MV-4-11 (cell line): ENCODE measurements at regions not wholly inside any gene's neighbourhood (a gene's known extent, or its start where the extent isn't known, plus 50 kb on each side); places are given as distances from the start of the nearest gene placed in this dataset.

Experiments used
- DNase-seq: peaks from one replicate; lab custom pipeline; 2025; lab: John Stamatoyannopoulos, UW

- no peak for DNase-seq
Observed at GRCh38 chr12:40557980-40558379, 134.3 kb upstream of the CNTN1 start.

GRCh38 chr12:40559865-40560264 is 132.4 kb upstream of the CNTN1 start:
- no peak for DNase-seq

GRCh38 chr12:40560848-40561247 is 131.4 kb upstream of the CNTN1 start:
- DNase-seq: no peak

GRCh38 chr12:40561395-40561966 is 130.8 kb upstream of the CNTN1 start:
- DNase-seq: no peak

GRCh38 chr12:40565029-40565633 is 127.1 kb upstream of the CNTN1 start:
- DNase-seq: no peak

GRCh38 chr12:40566271-40566670 is 126.0 kb upstream of the CNTN1 start:
- DNase-seq: no peak

- no peak for DNase-seq
Observed at GRCh38 chr12:40569626-40570179, 122.5 kb upstream of the CNTN1 start.

GRCh38 chr12:40573024-40573423 is 119.2 kb upstream of the CNTN1 start:
- DNase-seq: no peak

- DNase-seq: no peak
Observed at GRCh38 chr12:40575987-40576386, 116.3 kb upstream of the CNTN1 start.

GRCh38 chr12:40577834-40578233 is 114.4 kb upstream of the CNTN1 start:
- no peak for DNase-seq

GRCh38 chr12:40579687-40580086 is 112.6 kb upstream of the CNTN1 start:
- DNase-seq: no peak

GRCh38 chr12:40580346-40580745 is 111.9 kb upstream of the CNTN1 start:
- DNase-seq: no peak

- DNase-seq: no peak
Observed at GRCh38 chr12:40581889-40582288, 110.3 kb upstream of the CNTN1 start.

GRCh38 chr12:40583743-40584142 is 108.5 kb upstream of the CNTN1 start:
- peak; percentile 8 for DNase-seq

- no peak for DNase-seq
Observed at GRCh38 chr12:40584763-40585162, 107.5 kb upstream of the CNTN1 start.

GRCh38 chr12:40586823-40587222 is 105.4 kb upstream of the CNTN1 start:
- DNase-seq: no peak

GRCh38 chr12:40587421-40587820 is 104.8 kb upstream of the CNTN1 start:
- DNase-seq: peak; percentile 24

- DNase-seq: no peak
Observed at GRCh38 chr12:40587970-40588369, 104.3 kb upstream of the CNTN1 start.

- DNase-seq: peak; percentile 61
Observed at GRCh38 chr12:40597133-40597532, 95.1 kb upstream of the CNTN1 start.

- DNase-seq: peak; percentile 9
Observed at GRCh38 chr12:40598073-40598472, 94.2 kb upstream of the CNTN1 start.

- no peak for DNase-seq
Observed at GRCh38 chr12:40602562-40602961, 89.7 kb upstream of the CNTN1 start.

- DNase-seq: peak; percentile 70
Observed at GRCh38 chr12:40614923-40615322, 77.3 kb upstream of the CNTN1 start.

- DNase-seq: no peak
Observed at GRCh38 chr12:40615590-40615989, 76.6 kb upstream of the CNTN1 start.

- DNase-seq: peak; percentile 70
Observed at GRCh38 chr12:40616383-40616915, 75.8 kb upstream of the CNTN1 start.
